Posterior vena cava (tissue), 2 donors: ENCODE measurements at regions not wholly inside any gene's neighbourhood (a gene's known extent, or its start where the extent isn't known, plus 50 kb on each side); places are given as distances from the start of the nearest gene placed in this dataset.
"Not testable (repeated sequence)": the region's sequence is repeated elsewhere in the genome, so short reads cannot be mapped to it uniquely, and the experiment has no call there.

Source experiments
- DNase-seq: peaks from one replicate; pipeline ENCODE4 v3.0.0-alpha.2; 2020; ENCODE audit warnings: low spot score
- intact Hi-C, 2 donors: fragments of 100-400 bp; cut with DNase I; formaldehyde crosslinking; loops; one replicate each; pipeline versions ENCODE4 v1.14.1 to v1.14.2; 2022 to 2023
- donor health status: DM: yes; HTN: yes; CAD: no.
- donor health status: DM: yes; HTN: yes; CAD: no.

DNA sequence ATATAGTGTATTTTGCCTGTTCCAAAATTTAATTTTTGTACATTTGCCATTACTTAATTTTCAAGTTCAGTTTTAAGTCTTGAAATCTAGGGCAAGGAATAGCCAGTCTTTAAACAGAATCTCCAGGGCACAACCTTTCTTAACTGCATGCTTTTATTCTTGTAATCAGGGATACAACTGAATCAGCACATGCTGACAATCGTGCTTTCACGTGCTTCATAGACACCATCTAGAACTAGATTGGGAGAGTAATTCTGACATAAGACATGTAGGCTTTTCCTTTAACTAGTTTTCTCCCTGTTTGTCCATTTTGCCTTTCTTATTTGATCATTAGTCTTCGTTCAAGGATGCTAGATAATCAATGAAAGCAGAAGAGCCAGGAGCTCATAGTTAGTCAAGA, 650.4 kb upstream of the CADM2 start:
- intact Hi-C loops = no loop called here
- no peak for DNase-seq

DNA sequence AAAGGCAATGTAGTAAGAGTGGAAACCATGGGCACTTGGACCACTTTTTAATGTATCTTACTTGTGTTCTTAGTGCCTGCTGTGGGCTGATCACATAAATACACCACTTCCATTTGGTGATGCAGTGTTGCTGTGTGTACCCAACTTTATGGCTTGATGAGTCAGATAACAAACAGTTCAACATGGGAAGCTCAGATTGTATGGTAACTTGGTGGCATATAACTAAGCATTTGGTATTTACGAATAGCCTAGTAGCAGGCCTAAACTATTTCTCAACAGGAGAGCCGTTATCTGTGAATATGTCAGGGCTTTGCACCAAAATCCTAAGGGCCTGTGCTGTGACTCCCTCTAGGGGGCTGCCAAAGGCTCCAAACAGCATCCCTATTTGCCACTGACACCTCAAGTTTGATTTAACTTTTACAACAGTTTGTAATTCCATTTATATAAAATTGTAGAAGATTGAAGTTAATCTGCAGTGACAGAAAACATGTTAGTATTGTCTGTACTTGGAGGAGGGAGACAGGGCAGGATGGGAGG, 640.4 kb upstream of the CADM2 start:
- intact Hi-C loops = no loop called here
- DNase-seq = no peak

DNA sequence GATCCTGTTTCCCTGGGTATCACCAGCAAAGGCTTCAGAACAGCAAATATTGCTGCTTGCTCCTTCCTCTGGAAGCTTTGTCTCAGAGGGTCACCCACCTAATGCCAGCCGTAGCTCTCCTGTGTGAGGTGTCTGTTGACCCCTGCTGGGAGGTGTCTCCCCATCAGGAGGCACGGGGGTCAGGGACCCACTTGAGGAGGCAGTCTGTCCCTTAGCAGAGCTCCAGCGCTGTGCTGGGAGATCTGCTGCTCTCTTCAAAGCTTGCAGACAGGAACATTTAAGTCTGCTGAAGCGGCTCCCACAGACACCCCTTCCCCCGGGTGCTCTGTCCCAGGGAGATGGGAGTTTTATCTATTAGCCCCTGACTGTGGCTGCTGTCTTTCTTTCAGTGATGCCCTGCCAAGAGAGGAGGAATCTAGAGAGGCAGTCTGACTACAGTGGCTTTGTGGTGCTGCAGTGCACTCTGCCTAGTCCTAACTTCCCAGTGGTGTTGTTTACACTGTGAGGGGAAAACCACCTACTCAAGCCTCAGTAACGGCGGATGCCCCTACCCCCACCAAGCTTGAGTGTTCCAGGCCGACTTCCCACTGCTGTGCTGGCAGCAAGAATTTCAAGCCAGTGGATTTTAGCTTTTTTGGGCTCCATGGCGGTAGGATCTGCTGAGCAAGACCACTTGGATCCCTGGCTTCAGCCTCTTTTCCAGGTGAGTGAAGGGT, 593.1 kb upstream of the CADM2 start:
- DNase-seq, intact Hi-C loops: not testable (repeated sequence)
